ENCODE measurements at regions not wholly inside any gene's neighbourhood (a gene's known extent, or its start where the extent isn't known, plus 50 kb on each side); places are given as distances from the start of the nearest gene placed in this dataset.

DNA sequence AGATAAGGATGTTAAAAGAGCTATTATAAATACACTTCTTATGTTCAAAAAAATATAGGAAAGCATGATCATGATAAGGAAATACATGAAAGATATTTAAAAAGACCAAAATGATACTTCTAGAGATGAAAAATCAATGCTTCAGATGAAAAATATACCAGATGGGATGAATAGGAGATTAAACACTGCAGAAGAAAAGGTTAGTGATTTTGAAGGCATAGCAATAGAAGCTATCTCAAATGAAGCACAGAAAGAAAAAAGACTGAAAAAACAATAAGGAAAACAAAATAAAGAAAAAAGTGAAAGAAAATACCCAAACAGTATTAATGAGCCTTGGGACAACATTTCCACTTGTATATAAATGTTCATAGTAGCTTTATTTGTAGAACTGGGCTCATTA, 80.7 kb upstream of the LEF1 start:
- H3K79me2 ChIP-seq (ENCODE audit: insufficient read depth, low read length), result no peaks in the 10 kb centered on the region
- no peaks in the 10 kb centered on the region for H3K36me3 ChIP-seq (replicated peaks in 1 of 2; ENCODE audit: control insufficient read depth in 1 of 2, insufficient read depth in 2 of 2, low read length in 2 of 2)
- H3K9me3 ChIP-seq (ENCODE audit: low read length), result no peaks in the 10 kb centered on the region
- no peak for FAIRE-seq
- H3K27ac ChIP-seq (ENCODE audit: extremely low read length, insufficient read depth, low read length), result no peak overlapping the region
- H3K4me3 ChIP-seq (replicated peaks in 1 of 3; ENCODE audit: insufficient read depth in 1 of 3, low read depth in 2 of 3, low read length in 3 of 3), result no peak overlapping the region
- BruUV-seq (replicated peaks), result no TSS peak
- no peak overlapping the region for H3K9ac ChIP-seq (ENCODE audit: insufficient read depth, low read depth, low read length)
- no peak overlapping the region for H2AFZ ChIP-seq (ENCODE audit: low read length)
- ChIA-PET POLR2A (no interaction called here), CTCF (ENCODE audit: low intra/inter-chr PET ratio, low total read pairs) (no interaction called here)
- no peaks in the 10 kb centered on the region for H4K20me1 ChIP-seq (ENCODE audit: insufficient read depth, low read length)
- no peaks in the 10 kb centered on the region for H3K27me3 ChIP-seq (ENCODE audit: control insufficient read depth in 1 of 2, insufficient read depth in 2 of 2, low read length in 2 of 2)
- H3K4me1 ChIP-seq (ENCODE audit: insufficient read depth, low read length), result no peaks in the 10 kb centered on the region
- intact Hi-C loops (cut with micrococcal nuclease; ENCODE audit: unreplicated experiment), result no loop called here
- H3K4me2 ChIP-seq (ENCODE audit: low read depth, low read length), result no peak overlapping the region
- in situ Hi-C loops (cut with HindIII; ENCODE audit: extremely low pct_ligation_motif_present, low pct_unique_long_range_greater_than_20kb), result no loop called here
- TF ChIP-seq MEIS2 (CRISPR knock-in tag; IDR thresholded peaks at IDR 0.05) (no peak), SP1 (IDR thresholded peaks at IDR 0.05) (no peak), SP1 (CRISPR knock-in tag; IDR thresholded peaks at IDR 0.05) (no peak), ATF7-NPFF (CRISPR knock-in tag; IDR thresholded peaks at IDR 0.05; ENCODE audit: low read depth) (no peak), IKZF1 (IDR thresholded peaks at IDR 0.05) (no peak), NR2F1 (CRISPR knock-in tag; IDR thresholded peaks at IDR 0.05) (no peak), ZFP90 (CRISPR knock-in tag; IDR thresholded peaks at IDR 0.05; ENCODE audit: borderline replicate concordance) (no peak), GATAD1 (CRISPR knock-in tag; IDR thresholded peaks at IDR 0.05) (no peak), RCOR2 (CRISPR knock-in tag; IDR thresholded peaks at IDR 0.05) (no peak), BORCS8-MEF2B (CRISPR knock-in tag; IDR thresholded peaks at IDR 0.05) (no peak), TEAD3 (CRISPR knock-in tag; optimal IDR thresholded peaks at IDR 0.05; ENCODE audit: borderline replicate concordance) (no peak), ZNF468 (CRISPR knock-in tag; IDR thresholded peaks at IDR 0.05) (no peak), ZNF225 (CRISPR knock-in tag; IDR thresholded peaks at IDR 0.05) (no peak), ZNF569 (CRISPR knock-in tag; IDR thresholded peaks at IDR 0.05; ENCODE audit: borderline replicate concordance) (no peak)
- TF ChIP-seq, protein P1, sequence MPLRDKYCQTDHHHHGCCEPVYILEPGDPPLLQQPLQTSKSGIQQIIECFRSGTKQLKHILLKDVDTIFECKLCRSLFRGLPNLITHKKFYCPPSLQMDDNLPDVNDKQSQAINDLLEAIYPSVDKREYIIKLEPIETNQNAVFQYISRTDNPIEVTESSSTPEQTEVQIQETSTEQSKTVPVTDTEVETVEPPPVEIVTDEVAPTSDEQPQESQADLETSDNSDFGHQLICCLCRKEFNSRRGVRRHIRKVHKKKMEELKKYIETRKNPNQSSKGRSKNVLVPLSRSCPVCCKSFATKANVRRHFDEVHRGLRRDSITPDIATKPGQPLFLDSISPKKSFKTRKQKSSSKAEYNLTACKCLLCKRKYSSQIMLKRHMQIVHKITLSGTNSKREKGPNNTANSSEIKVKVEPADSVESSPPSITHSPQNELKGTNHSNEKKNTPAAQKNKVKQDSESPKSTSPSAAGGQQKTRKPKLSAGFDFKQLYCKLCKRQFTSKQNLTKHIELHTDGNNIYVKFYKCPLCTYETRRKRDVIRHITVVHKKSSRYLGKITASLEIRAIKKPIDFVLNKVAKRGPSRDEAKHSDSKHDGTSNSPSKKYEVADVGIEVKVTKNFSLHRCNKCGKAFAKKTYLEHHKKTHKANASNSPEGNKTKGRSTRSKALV (CRISPR knock-in tag; IDR thresholded peaks at IDR 0.05), result no peak
- TF ChIP-seq, protein P2, sequence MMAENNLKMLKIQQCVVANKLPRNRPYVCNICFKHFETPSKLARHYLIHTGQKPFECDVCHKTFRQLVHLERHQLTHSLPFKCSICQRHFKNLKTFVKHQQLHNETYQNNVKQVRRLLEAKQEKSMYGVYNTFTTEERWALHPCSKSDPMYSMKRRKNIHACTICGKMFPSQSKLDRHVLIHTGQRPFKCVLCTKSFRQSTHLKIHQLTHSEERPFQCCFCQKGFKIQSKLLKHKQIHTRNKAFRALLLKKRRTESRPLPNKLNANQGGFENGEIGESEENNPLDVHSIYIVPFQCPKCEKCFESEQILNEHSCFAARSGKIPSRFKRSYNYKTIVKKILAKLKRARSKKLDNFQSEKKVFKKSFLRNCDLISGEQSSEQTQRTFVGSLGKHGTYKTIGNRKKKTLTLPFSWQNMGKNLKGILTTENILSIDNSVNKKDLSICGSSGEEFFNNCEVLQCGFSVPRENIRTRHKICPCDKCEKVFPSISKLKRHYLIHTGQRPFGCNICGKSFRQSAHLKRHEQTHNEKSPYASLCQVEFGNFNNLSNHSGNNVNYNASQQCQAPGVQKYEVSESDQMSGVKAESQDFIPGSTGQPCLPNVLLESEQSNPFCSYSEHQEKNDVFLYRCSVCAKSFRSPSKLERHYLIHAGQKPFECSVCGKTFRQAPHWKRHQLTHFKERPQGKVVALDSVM (CRISPR knock-in tag; IDR thresholded peaks at IDR 0.05), result no peak
- TF ChIP-seq, protein P3, sequence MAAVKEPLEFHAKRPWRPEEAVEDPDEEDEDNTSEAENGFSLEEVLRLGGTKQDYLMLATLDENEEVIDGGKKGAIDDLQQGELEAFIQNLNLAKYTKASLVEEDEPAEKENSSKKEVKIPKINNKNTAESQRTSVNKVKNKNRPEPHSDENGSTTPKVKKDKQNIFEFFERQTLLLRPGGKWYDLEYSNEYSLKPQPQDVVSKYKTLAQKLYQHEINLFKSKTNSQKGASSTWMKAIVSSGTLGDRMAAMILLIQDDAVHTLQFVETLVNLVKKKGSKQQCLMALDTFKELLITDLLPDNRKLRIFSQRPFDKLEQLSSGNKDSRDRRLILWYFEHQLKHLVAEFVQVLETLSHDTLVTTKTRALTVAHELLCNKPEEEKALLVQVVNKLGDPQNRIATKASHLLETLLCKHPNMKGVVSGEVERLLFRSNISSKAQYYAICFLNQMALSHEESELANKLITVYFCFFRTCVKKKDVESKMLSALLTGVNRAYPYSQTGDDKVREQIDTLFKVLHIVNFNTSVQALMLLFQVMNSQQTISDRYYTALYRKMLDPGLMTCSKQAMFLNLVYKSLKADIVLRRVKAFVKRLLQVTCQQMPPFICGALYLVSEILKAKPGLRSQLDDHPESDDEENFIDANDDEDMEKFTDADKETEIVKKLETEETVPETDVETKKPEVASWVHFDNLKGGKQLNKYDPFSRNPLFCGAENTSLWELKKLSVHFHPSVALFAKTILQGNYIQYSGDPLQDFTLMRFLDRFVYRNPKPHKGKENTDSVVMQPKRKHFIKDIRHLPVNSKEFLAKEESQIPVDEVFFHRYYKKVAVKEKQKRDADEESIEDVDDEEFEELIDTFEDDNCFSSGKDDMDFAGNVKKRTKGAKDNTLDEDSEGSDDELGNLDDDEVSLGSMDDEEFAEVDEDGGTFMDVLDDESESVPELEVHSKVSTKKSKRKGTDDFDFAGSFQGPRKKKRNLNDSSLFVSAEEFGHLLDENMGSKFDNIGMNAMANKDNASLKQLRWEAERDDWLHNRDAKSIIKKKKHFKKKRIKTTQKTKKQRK (IDR thresholded peaks at IDR 0.05; ENCODE audit: low read length), result no peak
- TF ChIP-seq, protein P4, sequence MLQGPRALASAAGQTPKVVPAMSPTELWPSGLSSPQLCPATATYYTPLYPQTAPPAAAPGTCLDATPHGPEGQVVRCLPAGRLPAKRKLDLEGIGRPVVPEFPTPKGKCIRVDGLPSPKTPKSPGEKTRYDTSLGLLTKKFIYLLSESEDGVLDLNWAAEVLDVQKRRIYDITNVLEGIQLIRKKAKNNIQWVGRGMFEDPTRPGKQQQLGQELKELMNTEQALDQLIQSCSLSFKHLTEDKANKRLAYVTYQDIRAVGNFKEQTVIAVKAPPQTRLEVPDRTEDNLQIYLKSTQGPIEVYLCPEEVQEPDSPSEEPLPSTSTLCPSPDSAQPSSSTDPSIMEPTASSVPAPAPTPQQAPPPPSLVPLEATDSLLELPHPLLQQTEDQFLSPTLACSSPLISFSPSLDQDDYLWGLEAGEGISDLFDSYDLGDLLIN (CRISPR knock-in tag; IDR thresholded peaks at IDR 0.05; ENCODE audit: borderline replicate concordance), result no peak
- ATAC-seq, result no peak
- no peak for DNase-seq (ENCODE audit: low spot score)
